Astrocyte of the cerebellum (primary cell): ENCODE measurements at regions not wholly inside any gene's neighbourhood (a gene's known extent, or its start where the extent isn't known, plus 50 kb on each side); places are given as distances from the start of the nearest gene placed in this dataset.

Experiments
- DNase-seq: peaks from one replicate; pipeline ENCODE4 v3.0.0-alpha.2; 2011; ENCODE audit warnings: low read depth
- H3K4me3 ChIP-seq: 2 replicates; pipeline ENCODE4 v1.5.1; 2011; ENCODE audit warnings: mild to moderate bottlenecking, low read depth, low read length, moderate library complexity
- in situ Hi-C: cut with HindIII; loops from 2 replicates; pipeline ENCODE4 v1.10.0; 2017; ENCODE audit warnings: low sequenced_read_pairs
- TF ChIP-seq, protein P1 (sequence below): IDR thresholded peaks from 2 replicates; pipeline ENCODE4 v1.5.1; 2012; ENCODE audit warnings: low read length, low read depth, moderate library complexity, mild to moderate bottlenecking; ENCODE audit errors: missing control alignments

DNA sequence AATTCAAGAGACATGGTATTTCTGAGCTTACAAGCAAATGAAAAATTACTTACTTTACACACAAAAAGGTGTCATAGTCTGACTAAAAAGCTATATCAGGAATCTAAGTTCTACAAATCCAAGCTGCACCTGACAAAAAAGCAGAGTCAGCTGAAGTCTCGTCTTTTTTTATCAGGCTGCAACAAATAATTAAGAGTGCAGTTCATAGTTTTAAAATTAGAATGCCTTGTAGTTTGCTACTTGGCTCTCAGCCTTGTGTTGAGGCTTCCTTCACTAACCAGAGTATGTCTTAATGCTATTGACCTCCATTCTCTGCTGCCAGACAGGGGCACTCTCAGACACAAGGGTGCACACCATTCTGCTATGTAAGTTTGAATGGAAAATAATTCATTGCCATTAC, 940.7 kb downstream of the PCDH7 start:
- no peak overlapping the region for H3K4me3 ChIP-seq
- DNase-seq = no peak
- in situ Hi-C loops = no loop called here
- TF ChIP-seq, protein P1, sequence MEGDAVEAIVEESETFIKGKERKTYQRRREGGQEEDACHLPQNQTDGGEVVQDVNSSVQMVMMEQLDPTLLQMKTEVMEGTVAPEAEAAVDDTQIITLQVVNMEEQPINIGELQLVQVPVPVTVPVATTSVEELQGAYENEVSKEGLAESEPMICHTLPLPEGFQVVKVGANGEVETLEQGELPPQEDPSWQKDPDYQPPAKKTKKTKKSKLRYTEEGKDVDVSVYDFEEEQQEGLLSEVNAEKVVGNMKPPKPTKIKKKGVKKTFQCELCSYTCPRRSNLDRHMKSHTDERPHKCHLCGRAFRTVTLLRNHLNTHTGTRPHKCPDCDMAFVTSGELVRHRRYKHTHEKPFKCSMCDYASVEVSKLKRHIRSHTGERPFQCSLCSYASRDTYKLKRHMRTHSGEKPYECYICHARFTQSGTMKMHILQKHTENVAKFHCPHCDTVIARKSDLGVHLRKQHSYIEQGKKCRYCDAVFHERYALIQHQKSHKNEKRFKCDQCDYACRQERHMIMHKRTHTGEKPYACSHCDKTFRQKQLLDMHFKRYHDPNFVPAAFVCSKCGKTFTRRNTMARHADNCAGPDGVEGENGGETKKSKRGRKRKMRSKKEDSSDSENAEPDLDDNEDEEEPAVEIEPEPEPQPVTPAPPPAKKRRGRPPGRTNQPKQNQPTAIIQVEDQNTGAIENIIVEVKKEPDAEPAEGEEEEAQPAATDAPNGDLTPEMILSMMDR = no peak

DNA sequence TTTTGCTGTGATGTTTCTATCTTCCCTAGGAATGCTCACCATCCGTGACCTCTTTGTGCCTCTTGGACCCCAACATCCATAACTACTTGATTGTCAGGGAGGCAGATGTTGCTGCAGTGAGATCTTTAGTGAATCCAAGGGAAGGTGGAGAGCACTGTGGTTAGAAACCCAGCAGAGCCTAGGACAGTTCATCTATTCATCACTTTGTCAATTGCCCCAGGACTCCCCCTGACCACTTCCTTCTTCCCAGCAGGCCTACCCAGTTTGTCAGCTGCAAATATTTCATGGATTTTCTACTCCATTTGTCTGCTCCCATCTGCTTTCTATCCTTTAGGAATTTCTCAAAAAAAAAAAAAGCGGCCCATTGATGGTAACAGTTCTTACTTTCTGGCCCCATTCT, 942.8 kb downstream of the PCDH7 start:
- peak; percentile 55 for DNase-seq
- TF ChIP-seq, protein P1 = no peak
- H3K4me3 ChIP-seq = no peak overlapping the region
- in situ Hi-C loops = no loop called here

DNA sequence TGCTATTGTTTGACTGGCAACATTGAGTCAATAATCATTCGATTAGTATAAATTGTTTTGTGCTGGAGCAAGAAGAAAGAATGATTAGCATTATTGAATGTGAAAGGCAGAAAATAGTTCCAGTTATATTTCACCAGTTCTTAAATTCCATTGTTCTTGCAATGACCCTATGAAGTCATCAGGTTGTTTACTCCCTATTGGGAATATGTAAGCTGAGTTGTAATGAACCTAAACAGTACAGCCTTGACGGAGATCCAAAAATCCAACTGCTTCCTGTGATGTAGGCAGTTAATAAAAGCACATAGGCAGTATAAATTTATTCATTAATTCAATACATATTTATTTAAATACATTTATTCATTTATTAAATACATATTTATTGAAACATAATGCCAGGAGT, 947.5 kb downstream of the PCDH7 start:
- DNase-seq = no peak
- H3K4me3 ChIP-seq = no peak overlapping the region
- in situ Hi-C loops = no loop called here
- TF ChIP-seq, protein P1 = no peak

DNA sequence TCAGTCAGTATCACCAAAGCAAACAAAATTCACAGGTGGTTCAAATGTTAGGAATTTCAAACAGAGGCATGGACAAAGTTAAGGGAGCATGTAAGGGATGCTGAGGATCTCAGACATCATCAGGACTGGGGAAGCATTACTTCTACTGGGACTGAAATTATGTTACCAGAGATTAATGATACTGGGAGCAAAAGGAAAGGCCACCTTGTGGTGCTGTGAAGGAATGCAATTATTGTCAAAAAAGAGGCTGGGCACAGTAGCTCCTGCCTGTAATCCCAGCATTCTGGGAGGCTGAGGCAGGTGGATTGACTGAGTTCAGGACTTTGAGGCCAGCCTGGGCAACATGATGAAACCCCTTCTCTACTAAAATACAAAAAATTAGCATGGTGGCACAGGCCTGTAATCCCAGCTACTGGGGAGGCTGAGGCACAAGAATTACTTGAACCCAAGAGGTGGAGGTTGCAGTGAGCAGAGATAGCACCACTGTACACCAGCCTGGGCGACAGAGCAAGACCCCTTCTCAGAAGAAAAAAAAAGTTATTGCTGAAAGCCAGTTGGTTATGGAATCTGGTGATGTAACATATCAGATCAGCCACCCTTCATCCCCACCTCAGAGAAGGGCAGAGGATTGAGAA, 954.3 kb downstream of the PCDH7 start:
- DNase-seq = no peak
- in situ Hi-C loops = no loop called here
- H3K4me3 ChIP-seq = no peak overlapping the region
- TF ChIP-seq, protein P1 = peak; percentile 57

DNA sequence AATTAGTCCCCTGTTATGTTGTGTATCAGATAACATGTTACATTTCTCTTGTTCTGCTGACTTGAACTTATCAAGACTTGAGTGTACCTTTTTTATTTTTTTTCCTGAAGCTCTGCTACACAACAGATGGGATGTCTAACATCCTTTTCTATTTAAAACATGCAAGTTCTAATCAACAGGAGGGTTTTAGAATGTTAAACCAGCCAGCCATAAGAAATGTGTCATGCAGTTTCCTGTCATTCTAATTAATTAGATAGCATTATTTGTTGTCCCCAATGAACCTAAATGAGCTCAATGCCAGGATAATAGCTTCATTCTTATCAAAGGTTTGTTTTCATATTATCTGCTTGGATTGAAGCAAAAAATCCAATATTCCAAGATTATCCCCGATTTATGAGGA, 958.2 kb downstream of the PCDH7 start:
- DNase-seq = no peak
- TF ChIP-seq, protein P1 = no peak
- no peak overlapping the region for H3K4me3 ChIP-seq
- in situ Hi-C loops = no loop called here

DNA sequence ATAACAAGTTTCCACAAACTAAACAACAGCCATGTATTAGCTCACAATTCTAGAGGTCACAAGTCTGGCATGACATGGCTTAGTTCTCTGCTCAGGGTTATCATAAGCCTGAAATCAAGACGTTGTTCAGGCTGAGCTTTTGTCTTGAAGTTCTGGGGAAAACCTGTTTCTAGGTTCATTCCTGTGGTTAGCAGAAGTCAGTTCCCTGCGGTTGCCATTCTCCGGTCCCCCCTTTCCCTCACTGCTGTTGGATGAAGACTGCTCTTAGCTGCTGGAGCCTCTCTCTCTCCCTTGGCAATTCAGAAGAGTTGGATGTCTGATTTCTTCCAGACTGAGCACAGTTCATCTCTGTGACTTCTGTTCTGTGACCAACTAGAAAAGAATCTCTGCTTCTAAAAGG, 962.6 kb downstream of the PCDH7 start:
- in situ Hi-C loops = no loop called here
- TF ChIP-seq, protein P1 = no peak
- H3K4me3 ChIP-seq = no peak overlapping the region
- no peak for DNase-seq
